ENCODE measurements at regions not wholly inside any gene's neighbourhood (a gene's known extent, or its start where the extent isn't known, plus 50 kb on each side); places are given as distances from the start of the nearest gene placed in this dataset.

GRCh38 chr6:18323935-18324705 is 59.8 kb upstream of the DEK start:
- peaks cover 34% of the 10 kb centered on the region for H3K4me1 Mint-ChIP-seq
- DNase-seq (no peak), ATAC-seq (ENCODE audit: low read depth) (peak; percentile 62)
- intact Hi-C loops (cut with micrococcal nuclease) = loop anchor here (1.0 to 10.0 kb wide), 7 partner anchors 60 to 1169 kb away; partner anchors contain the start of genes DEK, KIF13A, NHLRC1 and RNF144B
- H3K27me3 Mint-ChIP-seq = no peaks in the 10 kb centered on the region
- TF ChIP-seq CTCF (IDR thresholded peaks at IDR 0.05) = peak; percentile 44
- ChIA-PET POLR2A (interaction anchor here (0.8 to 1.1 kb wide), 2 partner anchors 178 to 179 kb away, joined by 4 read pairs; no protein-coding TSS in a partner anchor), CTCF (interaction anchor here (0.6 to 6.5 kb wide), 9 partner anchors 10 to 202 kb away, joined by 3 to 155 read pairs (median 3); partner anchors contain the start of gene RNF144B)
- no peak overlapping the region for H3K27ac Mint-ChIP-seq
- H3K36me3 Mint-ChIP-seq (ENCODE audit: low read depth) = no peaks in the 10 kb centered on the region
- no peak overlapping the region for H3K4me3 Mint-ChIP-seq
- no peaks in the 10 kb centered on the region for H3K9me3 Mint-ChIP-seq

- ATAC-seq (ENCODE audit: low read depth) (no peak), DNase-seq (no peak)
- Mint-ChIP-seq H3K27ac (no peak overlapping the region), H3K27me3 (peaks cover 6% of the 10 kb centered on the region), H3K9me3 (no peaks in the 10 kb centered on the region), H3K36me3 (ENCODE audit: low read depth) (no peaks in the 10 kb centered on the region), H3K4me3 (no peak overlapping the region), H3K4me1 (peaks cover 1% of the 10 kb centered on the region)
- intact Hi-C loops (cut with micrococcal nuclease) = no loop called here
- TF ChIP-seq CTCF (IDR thresholded peaks at IDR 0.05) = no peak
- CTCF ChIA-PET = interaction anchor here (1.4 kb wide), 1 partner anchor 184 kb away, joined by 4 read pairs; no protein-coding TSS in a partner anchor
- POLR2A ChIA-PET = no interaction called here
These were observed 53.5 kb upstream of the DEK start for GRCh38 chr6:18317850-18318249.

- no peak for ATAC-seq (ENCODE audit: low read depth)
- Mint-ChIP-seq H3K27me3 (peaks cover 10% of the 10 kb centered on the region), H3K4me1 (peaks cover 1% of the 10 kb centered on the region), H3K36me3 (ENCODE audit: low read depth) (no peaks in the 10 kb centered on the region), H3K4me3 (no peak overlapping the region), H3K9me3 (no peaks in the 10 kb centered on the region), H3K27ac (no peak overlapping the region)
- ChIA-PET POLR2A (no interaction called here), CTCF (interaction anchor here (0.9 kb wide), 1 partner anchor 9 kb away, joined by 3 read pairs; no protein-coding TSS in a partner anchor)
- intact Hi-C loops (cut with micrococcal nuclease) = no loop called here
- no peak for TF ChIP-seq CTCF (IDR thresholded peaks at IDR 0.05)
- DNase-seq = no peak
These were observed 50.1 kb upstream of the DEK start for GRCh38 chr6:18314317-18314997.

All from activated B cell treated with CpG ODN at 0.5 μM for 24 hours (primary cell).